Mesenchymal stem cell (in vitro differentiated cells and primary cell): ENCODE measurements at regions not wholly inside any gene's neighbourhood (a gene's known extent, or its start where the extent isn't known, plus 50 kb on each side); places are given as distances from the start of the nearest gene placed in this dataset.
"Not testable (repeated sequence)": the region's sequence is repeated elsewhere in the genome, so short reads cannot be mapped to it uniquely, and the experiment has no call there.

Experiments
- DNase-seq: peaks from one replicate; pipeline ENCODE4 v3.0.0-alpha.2; 2013
- H2AFZ ChIP-seq: one replicate; pipeline ENCODE4 v1.6.1; 2013; ENCODE audit warnings: low read depth, mild to moderate bottlenecking, control low read depth, inconsistent platforms, low read length, moderate library complexity
- H2AK5ac ChIP-seq: 2 replicates; pipeline ENCODE4 v1.6.1; 2013; ENCODE audit warnings: low read length, moderate library complexity, mild to moderate bottlenecking, inconsistent platforms; ENCODE audit not compliant: severe bottlenecking
- H2BK120ac ChIP-seq: one replicate; pipeline ENCODE4 v1.6.1; 2013; ENCODE audit warnings: low read depth, mild to moderate bottlenecking, inconsistent platforms, low read length, moderate library complexity
- H2BK12ac ChIP-seq, 2 experiments: one replicate each; pipeline ENCODE4 v1.6.1; 2013; ENCODE audit warnings: inconsistent platforms in 2 of 2, low read length in 2 of 2, mild to moderate bottlenecking in 2 of 2, moderate library complexity in 2 of 2, control low read depth in 1 of 2
- H2BK15ac ChIP-seq: one replicate; pipeline ENCODE4 v1.6.1; 2013; ENCODE audit warnings: mild to moderate bottlenecking, low read depth, inconsistent platforms; ENCODE audit not compliant: poor library complexity, severe bottlenecking
- H2BK5ac ChIP-seq: 2 replicates; pipeline ENCODE4 v1.6.1; 2013; ENCODE audit warnings: low read depth, mild to moderate bottlenecking, low read length, control low read depth, inconsistent platforms; ENCODE audit not compliant: poor library complexity, severe bottlenecking
- H3K14ac ChIP-seq, 2 experiments: one replicate each; pipeline ENCODE4 v1.6.1; 2013; ENCODE audit warnings: inconsistent platforms in 2 of 2, low read length in 2 of 2, control low read depth in 1 of 2, mild to moderate bottlenecking in 1 of 2, moderate library complexity in 1 of 2
- H3K18ac ChIP-seq, 2 experiments: one replicate each; pipeline ENCODE4 v1.6.1; 2013; ENCODE audit warnings: inconsistent platforms in 2 of 2, low read length in 2 of 2, control low read depth in 1 of 2, low read depth in 1 of 2, mild to moderate bottlenecking in 1 of 2
- H3K23ac ChIP-seq, 2 experiments: one replicate each; pipeline ENCODE4 v1.6.1; 2013; ENCODE audit warnings: inconsistent platforms in 2 of 2, low read length in 2 of 2, mild to moderate bottlenecking in 2 of 2, moderate library complexity in 2 of 2, control low read depth in 1 of 2
- H3K27ac ChIP-seq: 2 replicates; pipeline ENCODE4 v1.5.1; 2013; ENCODE audit warnings: mild to moderate bottlenecking, moderate library complexity, low read length, control low read depth, inconsistent platforms; ENCODE audit not compliant: poor library complexity, severe bottlenecking
- H3K27me3 ChIP-seq, 2 experiments: 2 replicates each; pipeline versions ENCODE4 v1.6.1 to v1.7.0; 2013; ENCODE audit warnings: low read length in 2 of 2, mild to moderate bottlenecking in 2 of 2, moderate library complexity in 2 of 2, control low read depth in 1 of 2, inconsistent platforms in 1 of 2; ENCODE audit not compliant: control insufficient read depth in 1 of 2, insufficient read depth in 1 of 2
- H3K36me3 ChIP-seq, 2 experiments: 2 replicates each; pipeline versions ENCODE4 v1.6.1 to v1.7.0; 2013; ENCODE audit warnings: low read length in 2 of 2, control low read depth in 1 of 2, inconsistent platforms in 1 of 2, low read depth in 1 of 2, mild to moderate bottlenecking in 1 of 2; ENCODE audit not compliant: insufficient read depth in 2 of 2, control insufficient read depth in 1 of 2
- H3K4ac ChIP-seq, 2 experiments: one replicate each; pipeline ENCODE4 v1.6.1; 2013; ENCODE audit warnings: inconsistent platforms in 2 of 2, low read length in 2 of 2, mild to moderate bottlenecking in 2 of 2, moderate library complexity in 2 of 2, control low read depth in 1 of 2, low read depth in 1 of 2
- H3K4me1 ChIP-seq: 2 replicates; pipeline ENCODE4 v1.6.1; 2013; ENCODE audit warnings: low read depth, low read length, control low read depth; ENCODE audit not compliant: control insufficient read depth, insufficient read depth
- H3K4me2 ChIP-seq: 2 replicates; pipeline ENCODE4 v1.6.1; 2013; ENCODE audit warnings: low read length, mild to moderate bottlenecking, inconsistent platforms; ENCODE audit not compliant: poor library complexity, severe bottlenecking
- H3K4me3 ChIP-seq, 2 experiments: 2 replicates each; pipeline versions ENCODE4 v1.5.1 to v1.7.0; 2013; ENCODE audit warnings: low read length in 2 of 2, mild to moderate bottlenecking in 2 of 2, control low read depth in 1 of 2, low read depth in 1 of 2; ENCODE audit not compliant: insufficient read depth in 1 of 2
- H3K79me1 ChIP-seq: replicated peaks from 2 replicates; pipeline ENCODE4 v1.6.1; 2013; ENCODE audit warnings: mild to moderate bottlenecking, control low read depth, low read length, inconsistent platforms; ENCODE audit not compliant: poor library complexity, severe bottlenecking
- H3K9ac ChIP-seq: 2 replicates; pipeline ENCODE4 v1.7.0; 2013; ENCODE audit warnings: mild to moderate bottlenecking, low read length, moderate library complexity
- H3K9me3 ChIP-seq: 2 replicates; pipeline ENCODE4 v1.7.0; 2013; ENCODE audit warnings: mild to moderate bottlenecking, low read length; ENCODE audit not compliant: control insufficient read depth
- H4K8ac ChIP-seq: one replicate; pipeline ENCODE4 v1.6.1; 2013; ENCODE audit warnings: inconsistent platforms, mild to moderate bottlenecking, low read length, moderate library complexity
- H4K91ac ChIP-seq: one replicate; pipeline ENCODE4 v1.6.1; 2013; ENCODE audit warnings: mild to moderate bottlenecking, low read length, inconsistent platforms
- WGBS: methylation state at CpG from one replicate; pipeline ENCODE4 v1.1.7; 2013; ENCODE audit warnings: mixed read lengths; 5-methylcytosine and 5-hydroxymethylcytosine counted together

DNA sequence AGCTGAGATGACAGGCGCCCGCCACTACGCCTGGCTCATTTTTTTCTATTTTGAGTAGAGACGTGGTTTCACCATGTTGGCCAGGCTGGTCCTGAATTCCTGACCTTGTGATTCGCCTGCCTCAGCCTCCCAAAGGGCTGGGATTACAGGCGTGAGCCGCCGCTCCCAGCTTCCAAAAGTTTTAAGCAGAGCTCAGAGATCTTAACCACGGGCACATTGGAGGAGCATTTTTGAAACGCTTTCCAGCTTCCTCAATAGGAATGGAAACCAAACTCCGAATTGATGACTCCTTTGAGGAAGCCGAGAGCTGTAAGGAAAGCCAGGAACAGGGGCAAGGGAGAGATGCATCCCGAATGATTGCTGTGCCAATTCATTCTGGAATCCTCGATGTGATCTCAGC, 63.8 kb upstream of the ALDH3B2 start:
- 83% methylated on average over 9 of the region's 14 CpGs for WGBS
- not testable (repeated sequence) for DNase-seq, H3K9ac ChIP-seq, H3K4me3 ChIP-seq, H3K23ac ChIP-seq, H2BK15ac ChIP-seq, H4K91ac ChIP-seq, H4K8ac ChIP-seq, H2AFZ ChIP-seq, H3K9me3 ChIP-seq, H3K4me1 ChIP-seq, H3K79me1 ChIP-seq, H3K27ac ChIP-seq, H3K18ac ChIP-seq, H3K4me2 ChIP-seq, H2BK12ac ChIP-seq, H3K4ac ChIP-seq, H2AK5ac ChIP-seq, H3K36me3 ChIP-seq, H2BK5ac ChIP-seq, H3K14ac ChIP-seq, H2BK120ac ChIP-seq, H3K27me3 ChIP-seq

DNA sequence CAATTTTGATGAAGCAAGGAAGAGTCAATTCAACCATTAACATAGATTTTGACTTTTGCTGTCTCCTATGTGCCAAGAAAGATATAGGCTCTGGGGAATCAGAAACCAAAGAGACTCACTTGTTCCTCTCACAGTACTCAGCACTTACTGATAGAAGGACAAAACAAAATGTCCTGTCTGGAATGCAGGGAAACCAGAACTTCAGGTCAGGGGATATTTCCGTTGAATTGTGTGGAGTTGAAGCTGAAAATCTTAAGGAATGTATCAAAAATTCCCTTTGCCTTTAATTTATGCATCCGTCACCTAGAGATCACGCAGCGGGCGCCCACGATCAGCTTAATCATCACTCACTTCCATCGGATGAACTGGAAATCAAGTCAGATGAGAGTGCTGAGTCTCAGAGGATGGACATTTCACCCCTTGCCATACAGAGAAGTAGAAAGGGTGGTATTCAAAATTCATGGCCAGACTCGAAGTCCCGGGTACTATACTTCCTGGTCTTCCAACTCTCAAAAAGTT, 63.2 kb upstream of the ALDH3B2 start:
- H2BK15ac ChIP-seq, H4K91ac ChIP-seq, H3K9ac ChIP-seq, H2AFZ ChIP-seq, H3K14ac ChIP-seq, H3K4ac ChIP-seq, H2BK120ac ChIP-seq, H4K8ac ChIP-seq, H3K18ac ChIP-seq, H2AK5ac ChIP-seq, H3K79me1 ChIP-seq, H3K23ac ChIP-seq, H3K4me3 ChIP-seq, H3K4me2 ChIP-seq, H2BK12ac ChIP-seq, H2BK5ac ChIP-seq, H3K4me1 ChIP-seq, H3K9me3 ChIP-seq, H3K27ac ChIP-seq, DNase-seq, H3K36me3 ChIP-seq: not testable (repeated sequence)
- 93% methylated on average over 5 of the region's 9 CpGs for WGBS
- H3K27me3 ChIP-seq, result peaks cover 0 to 13% of the 10 kb centered on the region in 2 experiments

DNA sequence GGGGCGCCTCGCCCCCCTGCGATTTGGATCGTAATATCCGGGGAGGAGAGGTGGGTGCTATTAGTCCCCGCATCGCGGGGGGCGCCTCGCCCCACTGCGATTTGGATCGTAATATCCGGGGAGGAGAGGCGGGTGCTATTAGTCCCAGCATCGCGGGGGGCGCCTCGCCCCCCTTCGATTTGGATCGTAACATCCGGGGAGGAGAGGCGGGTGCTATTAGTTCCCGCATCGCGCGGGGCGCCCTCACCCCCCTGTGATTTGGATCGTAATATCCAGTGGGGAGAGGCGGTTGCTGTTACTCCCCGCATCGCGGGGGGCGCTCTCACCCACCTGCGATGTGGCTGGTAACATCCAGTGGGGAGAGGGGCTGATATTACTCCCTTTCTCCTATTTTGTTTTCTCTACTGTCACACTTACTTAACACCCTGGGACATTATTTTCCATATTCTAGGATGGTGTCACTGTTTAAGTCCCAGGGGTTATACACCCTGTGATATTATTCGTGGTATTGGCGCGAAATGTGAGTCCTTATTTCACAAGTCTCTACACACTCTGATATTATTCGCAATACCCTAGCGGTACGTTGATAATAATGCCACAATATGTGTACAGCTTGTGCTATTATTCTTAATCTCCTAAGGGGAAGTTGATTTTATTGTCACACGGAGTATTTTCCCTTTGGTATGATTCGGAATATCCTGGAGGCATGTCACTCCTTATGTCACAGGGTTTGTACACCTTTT, 57.8 kb upstream of the ALDH3B2 start:
- H3K4me2 ChIP-seq, result no peak overlapping the region
- no peaks in the 10 kb centered on the region for H3K36me3 ChIP-seq
- no peak overlapping the region for H2AK5ac ChIP-seq
- H2BK12ac ChIP-seq, result no peak overlapping the region
- no peak overlapping the region for H3K14ac ChIP-seq
- no peak overlapping the region for H4K91ac ChIP-seq
- H3K4ac ChIP-seq, result no peak overlapping the region
- WGBS, result 42% methylated on average over 31 of the region's 42 CpGs
- H3K4me3 ChIP-seq, result no peak overlapping the region
- H2BK5ac ChIP-seq, result no peak overlapping the region
- H4K8ac ChIP-seq, result no peak overlapping the region
- peaks cover 0 to 20% of the 10 kb centered on the region in 2 experiments for H3K27me3 ChIP-seq
- no peak overlapping the region for H2AFZ ChIP-seq
- no peaks in the 10 kb centered on the region for H3K9me3 ChIP-seq
- H2BK120ac ChIP-seq, result no peak overlapping the region
- no peaks in the 10 kb centered on the region for H3K4me1 ChIP-seq
- no peaks in the 10 kb centered on the region for H3K79me1 ChIP-seq
- H3K27ac ChIP-seq, result no peak overlapping the region
- no peak overlapping the region for H3K18ac ChIP-seq
- no peak overlapping the region for H2BK15ac ChIP-seq
- no peak overlapping the region for H3K9ac ChIP-seq
- H3K23ac ChIP-seq, result no peak overlapping the region
- DNase-seq, result no peak

DNA sequence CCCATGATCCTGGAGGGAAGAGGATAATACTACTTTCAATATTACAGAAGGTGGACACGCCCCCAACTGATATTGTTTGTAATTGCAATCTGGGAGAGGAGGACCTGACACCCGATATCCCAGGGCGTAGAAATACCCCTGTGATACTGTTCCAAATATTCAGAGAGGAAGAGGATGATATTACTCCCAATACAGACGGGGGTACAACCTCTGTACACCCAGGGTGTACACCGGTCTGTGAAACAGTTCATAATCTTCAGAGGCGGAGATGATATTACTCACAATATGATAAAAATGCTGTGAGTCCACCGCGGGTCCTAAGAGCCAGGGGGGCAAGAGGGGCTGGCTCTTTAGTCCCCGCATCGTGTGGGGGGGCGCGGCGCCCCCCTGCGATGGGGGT, 57.2 kb upstream of the ALDH3B2 start:
- H3K27me3 ChIP-seq, result peaks cover 0 to 19% of the 10 kb centered on the region in 2 experiments
- no peak overlapping the region for H3K18ac ChIP-seq
- H3K9ac ChIP-seq, result no peak overlapping the region
- no peak overlapping the region for H4K8ac ChIP-seq
- no peak overlapping the region for H3K4me3 ChIP-seq
- no peak overlapping the region for H2BK120ac ChIP-seq
- H3K9me3 ChIP-seq, result no peaks in the 10 kb centered on the region
- no peaks in the 10 kb centered on the region for H3K4me1 ChIP-seq
- no peak overlapping the region for H2BK5ac ChIP-seq
- no peaks in the 10 kb centered on the region for H3K79me1 ChIP-seq
- no peak overlapping the region for H2BK12ac ChIP-seq
- no peak overlapping the region for H2AFZ ChIP-seq
- H3K23ac ChIP-seq, result no peak overlapping the region
- no peak for DNase-seq
- whole genome bisulfite sequencing, result 79% methylated on average over 13 of the region's 14 CpGs
- no peak overlapping the region for H3K14ac ChIP-seq
- no peak overlapping the region for H4K91ac ChIP-seq
- no peak overlapping the region for H2BK15ac ChIP-seq
- H3K4ac ChIP-seq, result no peak overlapping the region
- H3K4me2 ChIP-seq, result no peak overlapping the region
- no peak overlapping the region for H3K27ac ChIP-seq
- H3K36me3 ChIP-seq, result no peaks in the 10 kb centered on the region
- H2AK5ac ChIP-seq, result no peak overlapping the region
